ENCODE measurements at regions not wholly inside any gene's neighbourhood (a gene's known extent, or its start where the extent isn't known, plus 50 kb on each side); places are given as distances from the start of the nearest gene placed in this dataset.

- H3K4me1 ChIP-seq (ENCODE audit: control insufficient read depth in 1 of 2, insufficient read depth in 2 of 2, low read depth in 1 of 2, low read length in 1 of 2): no peaks in the 10 kb centered on the region
- no peak overlapping the region for H3K4me3 ChIP-seq (ENCODE audit: low read depth in 2 of 2, low read length in 1 of 2)
- no peaks in the 10 kb centered on the region for H3K36me3 ChIP-seq (replicated peaks in 1 of 2; ENCODE audit: control insufficient read depth in 1 of 2, insufficient read depth in 2 of 2, low read length in 1 of 2)
- H4K20me1 ChIP-seq (ENCODE audit: insufficient read depth): no peaks in the 10 kb centered on the region
- TF ChIP-seq RCOR1 (IDR thresholded peaks at IDR 0.05; ENCODE audit: low read length) (no peak), FOSL2 (IDR thresholded peaks at IDR 0.05; ENCODE audit: borderline replicate concordance, low read depth) (no peak), EZH2phosphoT487 (IDR thresholded peaks at IDR 0.05; ENCODE audit: borderline replicate concordance, low read depth) (no peak), FOXJ3 (CRISPR knock-in tag; IDR thresholded peaks at IDR 0.05) (no peak), JUND (IDR thresholded peaks at IDR 0.05) (no peak), REST (IDR thresholded peaks at IDR 0.05; ENCODE audit: low read depth, low read length) (no peak), RAD21 (IDR thresholded peaks at IDR 0.05; ENCODE audit: low read length) (no peak), RFX5 (IDR thresholded peaks at IDR 0.05; ENCODE audit: low read length) (no peak), CTCF (IDR thresholded peaks at IDR 0.05) (no peak)
- TF ChIP-seq, protein P1, sequence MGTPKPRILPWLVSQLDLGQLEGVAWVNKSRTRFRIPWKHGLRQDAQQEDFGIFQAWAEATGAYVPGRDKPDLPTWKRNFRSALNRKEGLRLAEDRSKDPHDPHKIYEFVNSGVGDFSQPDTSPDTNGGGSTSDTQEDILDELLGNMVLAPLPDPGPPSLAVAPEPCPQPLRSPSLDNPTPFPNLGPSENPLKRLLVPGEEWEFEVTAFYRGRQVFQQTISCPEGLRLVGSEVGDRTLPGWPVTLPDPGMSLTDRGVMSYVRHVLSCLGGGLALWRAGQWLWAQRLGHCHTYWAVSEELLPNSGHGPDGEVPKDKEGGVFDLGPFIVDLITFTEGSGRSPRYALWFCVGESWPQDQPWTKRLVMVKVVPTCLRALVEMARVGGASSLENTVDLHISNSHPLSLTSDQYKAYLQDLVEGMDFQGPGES (IDR thresholded peaks at IDR 0.05; ENCODE audit: low read depth, low read length): no peak
- TF ChIP-seq, protein P2, sequence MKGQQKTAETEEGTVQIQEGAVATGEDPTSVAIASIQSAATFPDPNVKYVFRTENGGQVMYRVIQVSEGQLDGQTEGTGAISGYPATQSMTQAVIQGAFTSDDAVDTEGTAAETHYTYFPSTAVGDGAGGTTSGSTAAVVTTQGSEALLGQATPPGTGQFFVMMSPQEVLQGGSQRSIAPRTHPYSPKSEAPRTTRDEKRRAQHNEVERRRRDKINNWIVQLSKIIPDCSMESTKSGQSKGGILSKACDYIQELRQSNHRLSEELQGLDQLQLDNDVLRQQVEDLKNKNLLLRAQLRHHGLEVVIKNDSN (IDR thresholded peaks at IDR 0.05; ENCODE audit: borderline replicate concordance, low read depth): no peak
- no peaks in the 10 kb centered on the region for H3F3A ChIP-seq (replicated peaks; ENCODE audit: insufficient read depth)
- no peak overlapping the region for H3K9ac ChIP-seq
- H3K27me3 ChIP-seq (ENCODE audit: insufficient read depth): no peaks in the 10 kb centered on the region; the same call in 1 of the 2 replicates
- H2AFZ ChIP-seq (ENCODE audit: low read depth): no peak overlapping the region
- H3K9me3 ChIP-seq: no peaks in the 10 kb centered on the region
- H3K9me2 ChIP-seq: no peaks in the 10 kb centered on the region
- H3K27ac ChIP-seq (ENCODE audit: low read depth in 2 of 2, low read length in 1 of 2): no peak overlapping the region
- H3K4me2 ChIP-seq: no peak overlapping the region
- CTCF ChIA-PET: no interaction called here
- no peaks in the 10 kb centered on the region; the same call in 1 of the 2 replicates for H3K79me2 ChIP-seq (ENCODE audit: insufficient read depth)
- POLR2A ChIA-PET: no interaction called here
- no peak for DNase-seq
Measured at GRCh38 chr4:66991521-66991920, 553.8 kb downstream of the CENPC start.

Measured in SK-N-SH (cell line).